Ascending aorta (tissue), 2 donors: ENCODE measurements at regions not wholly inside any gene's neighbourhood (a gene's known extent, or its start where the extent isn't known, plus 50 kb on each side); places are given as distances from the start of the nearest gene placed in this dataset.

Source experiments
- DNase-seq, 2 donors: peaks; one replicate each; pipeline ENCODE4 v3.0.0-alpha.2; 2019; ENCODE audit warnings: low spot score in 2 of 2
- H3K27ac ChIP-seq, 2 donors: fragments of 200-600 bp; sonication (generic); one replicate each; pipeline ENCODE4 v1.5.1; 2016 to 2017; ENCODE audit warnings: mild to moderate bottlenecking in 1 of 2
- H3K27me3 ChIP-seq: fragments of 200-600 bp; sonication (generic); one replicate; pipeline ENCODE4 v1.5.1; 2017
- H3K36me3 ChIP-seq, 2 donors: fragments of 200-600 bp; sonication (generic); one replicate each; pipeline ENCODE4 v1.5.1; 2016
- H3K4me1 ChIP-seq, 2 donors: fragments of 200-600 bp; sonication (generic); one replicate each; pipeline ENCODE4 v1.5.1; 2016 to 2017; ENCODE audit warnings: mild to moderate bottlenecking in 1 of 2
- H3K4me3 ChIP-seq, 2 donors: fragments of 200-600 bp; sonication (generic); one replicate each; pipeline ENCODE4 v1.5.1; 2016 to 2017; ENCODE audit warnings: mild to moderate bottlenecking in 1 of 2
- H3K9me3 ChIP-seq, 2 donors: fragments of 200-600 bp; sonication (generic); one replicate each; pipeline ENCODE4 v1.5.1; 2016
- intact Hi-C: fragments of 100-400 bp; cut with DNase I; formaldehyde crosslinking; loops from one replicate; pipeline ENCODE4 v1.15.1; 2023
- TF ChIP-seq, protein P1 (sequence below), 3 experiments: fragments of 200-600 bp in 2 of 3; fragments of 450-650 bp in 1 of 3; sonication (generic) in 2 of 3; IDR thresholded peaks; one replicate each; pipeline ENCODE4 v1.5.1; 2016 to 2019; ENCODE audit warnings: antibody characterized with exemption in 3 of 3, mild to moderate bottlenecking in 1 of 3, moderate library complexity in 1 of 3

DNA sequence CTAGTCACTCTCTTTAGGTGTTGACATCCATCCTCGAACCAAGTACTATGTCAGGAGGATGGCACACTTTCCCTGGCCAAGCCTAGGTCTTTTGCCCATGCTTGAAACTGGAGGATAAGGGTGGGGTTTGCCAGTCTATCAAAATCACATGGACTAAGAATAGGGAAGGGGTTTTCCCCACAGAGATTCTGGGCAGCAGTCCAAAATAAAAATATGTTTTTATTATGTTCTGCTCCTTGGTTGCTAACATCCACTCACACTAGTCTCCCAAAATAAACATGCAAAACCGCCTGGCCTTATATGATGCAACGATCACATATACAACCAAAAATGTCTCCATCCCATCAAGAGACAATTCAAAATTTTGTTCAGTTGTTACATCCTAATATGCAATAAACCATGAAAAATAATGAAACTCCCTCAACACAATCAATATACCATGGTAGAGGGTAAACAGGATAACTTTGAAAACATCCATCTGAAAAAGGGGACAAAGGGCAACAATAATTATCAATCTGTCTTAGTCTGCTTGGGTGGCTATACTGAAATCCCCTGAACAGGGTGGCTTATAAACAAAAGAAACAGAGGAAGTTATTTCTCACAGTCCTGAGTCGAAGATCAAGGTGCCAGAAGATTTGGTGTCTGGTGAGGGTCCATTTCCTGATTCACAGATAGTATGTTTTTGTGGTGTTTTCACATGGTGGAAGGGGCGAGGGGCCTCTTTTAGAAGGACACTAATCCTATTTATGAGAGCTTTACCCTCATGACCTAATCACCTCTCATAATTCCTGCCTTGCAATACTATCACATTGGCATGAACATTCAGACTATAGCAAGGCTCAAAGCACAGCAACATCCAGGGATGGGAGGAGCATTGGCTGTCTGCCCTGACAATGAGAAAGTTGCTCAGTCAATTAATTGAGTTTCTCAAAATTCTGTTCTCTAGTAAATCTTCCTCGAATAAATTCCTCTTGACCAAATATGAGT lies 159.3 kb downstream of the ETV1 start:
- intact Hi-C loops, result no loop called here
- H3K27ac ChIP-seq, result no peak overlapping the region
- H3K4me3 ChIP-seq, result no peak overlapping the region
- no peaks in the 10 kb centered on the region for H3K27me3 ChIP-seq
- TF ChIP-seq, protein P1, sequence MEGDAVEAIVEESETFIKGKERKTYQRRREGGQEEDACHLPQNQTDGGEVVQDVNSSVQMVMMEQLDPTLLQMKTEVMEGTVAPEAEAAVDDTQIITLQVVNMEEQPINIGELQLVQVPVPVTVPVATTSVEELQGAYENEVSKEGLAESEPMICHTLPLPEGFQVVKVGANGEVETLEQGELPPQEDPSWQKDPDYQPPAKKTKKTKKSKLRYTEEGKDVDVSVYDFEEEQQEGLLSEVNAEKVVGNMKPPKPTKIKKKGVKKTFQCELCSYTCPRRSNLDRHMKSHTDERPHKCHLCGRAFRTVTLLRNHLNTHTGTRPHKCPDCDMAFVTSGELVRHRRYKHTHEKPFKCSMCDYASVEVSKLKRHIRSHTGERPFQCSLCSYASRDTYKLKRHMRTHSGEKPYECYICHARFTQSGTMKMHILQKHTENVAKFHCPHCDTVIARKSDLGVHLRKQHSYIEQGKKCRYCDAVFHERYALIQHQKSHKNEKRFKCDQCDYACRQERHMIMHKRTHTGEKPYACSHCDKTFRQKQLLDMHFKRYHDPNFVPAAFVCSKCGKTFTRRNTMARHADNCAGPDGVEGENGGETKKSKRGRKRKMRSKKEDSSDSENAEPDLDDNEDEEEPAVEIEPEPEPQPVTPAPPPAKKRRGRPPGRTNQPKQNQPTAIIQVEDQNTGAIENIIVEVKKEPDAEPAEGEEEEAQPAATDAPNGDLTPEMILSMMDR (IDR thresholded peaks at IDR 0.05), result no peak
- H3K4me1 ChIP-seq, result no peaks in the 10 kb centered on the region
- no peaks in the 10 kb centered on the region for H3K9me3 ChIP-seq
- no peak for DNase-seq
- no peaks in the 10 kb centered on the region for H3K36me3 ChIP-seq

DNA sequence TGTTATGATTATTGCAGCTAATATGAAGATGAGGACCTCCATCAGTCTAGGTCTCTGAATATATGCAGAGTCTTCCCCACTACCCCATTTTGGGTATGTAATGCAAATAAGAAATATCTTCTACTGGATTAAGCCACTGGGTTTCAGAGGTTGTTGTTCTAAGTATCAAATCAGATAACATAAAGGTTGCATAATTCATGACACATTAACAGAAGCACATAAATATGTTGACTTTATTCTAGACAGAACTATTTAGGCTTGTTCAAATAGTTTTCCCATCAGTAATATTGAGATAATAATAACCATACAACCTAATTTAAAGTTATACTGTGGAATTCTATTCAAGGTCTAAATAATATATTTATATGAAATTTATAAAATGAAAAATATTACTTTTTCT lies 157.1 kb downstream of the ETV1 start:
- intact Hi-C loops, result no loop called here

DNA sequence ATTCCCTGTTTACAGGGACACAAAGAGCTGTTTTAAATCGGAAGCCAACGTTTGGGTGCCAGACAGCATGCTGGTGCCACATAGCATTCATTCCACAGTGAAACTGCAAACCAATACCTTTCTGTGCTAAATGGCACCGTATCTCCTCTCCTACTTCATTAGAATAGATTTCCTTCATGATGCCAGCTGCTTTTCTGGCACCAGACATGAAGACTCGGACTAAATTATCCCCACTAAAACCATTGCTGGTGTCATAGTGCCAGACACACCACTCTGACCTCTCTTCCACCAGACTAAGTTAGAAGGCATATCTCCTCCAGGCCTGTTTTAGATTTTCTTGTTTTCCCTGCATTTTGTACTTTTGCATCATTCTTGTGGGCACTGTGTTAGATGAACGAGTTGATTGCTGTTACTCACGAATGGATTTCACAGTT lies 155.1 kb downstream of the ETV1 start:
- TF ChIP-seq, protein P1 (IDR thresholded peaks at IDR 0.05), result no peak
- Histone ChIP-seq H3K27ac (no peak overlapping the region), H3K9me3 (no peaks in the 10 kb centered on the region), H3K27me3 (no peaks in the 10 kb centered on the region), H3K36me3 (no peaks in the 10 kb centered on the region), H3K4me3 (no peak overlapping the region), H3K4me1 (no peaks in the 10 kb centered on the region)
- DNase-seq, result no peak
- intact Hi-C loops, result no loop called here

More for the DNA sequence above, 157.1 kb downstream of the ETV1 start:
- Histone ChIP-seq H3K9me3 (no peaks in the 10 kb centered on the region), H3K36me3 (no peaks in the 10 kb centered on the region), H3K4me1 (no peaks in the 10 kb centered on the region), H3K27me3 (no peaks in the 10 kb centered on the region), H3K27ac (no peak overlapping the region), H3K4me3 (no peak overlapping the region)
- no peak for DNase-seq
- TF ChIP-seq, protein P1 (IDR thresholded peaks at IDR 0.05), result no peak

DNA sequence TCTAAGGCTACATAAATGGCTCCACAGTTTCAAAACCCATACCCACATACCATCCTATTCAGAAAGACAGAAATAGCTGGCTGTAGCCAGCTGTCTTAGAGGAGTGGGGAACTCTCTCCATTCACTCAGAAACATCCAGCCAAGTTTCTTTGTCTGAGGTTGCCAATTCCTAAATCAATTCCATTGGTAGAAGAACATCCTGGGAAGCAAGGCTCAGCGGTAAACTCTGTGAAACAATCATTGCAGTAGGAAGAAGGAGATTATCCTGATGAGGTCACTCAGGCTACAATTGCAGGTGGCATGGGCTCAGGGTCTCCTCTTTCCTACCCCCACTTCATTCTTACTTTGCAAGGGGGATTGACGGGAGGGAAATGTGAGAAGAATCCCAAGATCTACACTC lies 154.0 kb downstream of the ETV1 start:
- TF ChIP-seq, protein P1 (IDR thresholded peaks at IDR 0.05), result no peak
- Histone ChIP-seq H3K9me3 (no peaks in the 10 kb centered on the region), H3K27ac (no peak overlapping the region), H3K4me1 (no peaks in the 10 kb centered on the region), H3K4me3 (no peak overlapping the region), H3K36me3 (no peaks in the 10 kb centered on the region), H3K27me3 (no peaks in the 10 kb centered on the region)
- intact Hi-C loops, result no loop called here
- no peak for DNase-seq

DNA sequence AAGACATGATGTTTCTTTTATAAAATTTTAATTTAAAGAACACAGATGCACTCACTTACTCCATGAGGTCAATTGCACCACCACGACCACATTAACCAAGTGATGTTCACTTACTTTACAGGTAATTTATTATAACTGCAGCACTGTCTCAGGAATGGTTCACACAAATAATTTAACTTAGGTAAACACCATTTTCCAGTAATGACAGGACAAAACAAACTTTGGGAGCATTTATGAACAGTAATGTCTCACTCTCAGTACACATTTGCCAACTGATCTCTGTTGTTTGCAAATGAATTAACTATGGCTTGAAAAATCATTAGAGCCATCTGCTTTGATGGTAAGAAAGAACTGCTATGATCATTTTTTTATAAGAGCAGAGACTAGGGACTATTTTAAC lies 150.4 kb downstream of the ETV1 start:
- intact Hi-C loops, result no loop called here
- DNase-seq, result no peak
- TF ChIP-seq, protein P1 (IDR thresholded peaks at IDR 0.05), result no peak

More for the DNA sequence above, 150.4 kb downstream of the ETV1 start:
- Histone ChIP-seq H3K27ac (no peak overlapping the region), H3K9me3 (no peaks in the 10 kb centered on the region), H3K4me1 (no peaks in the 10 kb centered on the region), H3K4me3 (no peak overlapping the region), H3K27me3 (no peaks in the 10 kb centered on the region), H3K36me3 (no peaks in the 10 kb centered on the region)
